HCT116 (cell line): ENCODE measurements at regions not wholly inside any gene's neighbourhood (a gene's known extent, or its start where the extent isn't known, plus 50 kb on each side); places are given as distances from the start of the nearest gene placed in this dataset.

Experiments
- EGR1 ChIP-seq: IDR thresholded peaks from 2 replicates; pipeline ENCODE4 v1.6.1; 2012; ENCODE audit warnings: low read depth
- EZH2 ChIP-seq: fragments of 200-600 bp; sonication (generic); IDR thresholded peaks from 2 replicates; pipeline ENCODE4 v1.6.1; 2017; ENCODE audit warnings: antibody characterized with exemption, mixed run types
- EZH2phosphoT487 ChIP-seq: fragments of 200-600 bp; IDR thresholded peaks from 2 replicates; pipeline ENCODE4 v1.6.1; 2018; ENCODE audit warnings: antibody characterized with exemption, borderline replicate concordance
- JUND ChIP-seq: IDR thresholded peaks from 2 replicates; pipeline ENCODE4 v1.6.1; 2012
- POLR2A ChIP-seq: IDR thresholded peaks from 2 replicates; pipeline ENCODE4 v1.7.0; 2011; ENCODE audit warnings: borderline replicate concordance; ENCODE audit not compliant: insufficient read depth, insufficient read length; ENCODE audit errors: extremely low read depth
- POLR2AphosphoS5 ChIP-seq: IDR thresholded peaks from 2 replicates; pipeline ENCODE4 v1.6.1; 2011; ENCODE audit warnings: mild to moderate bottlenecking, low read depth, low read length, moderate library complexity
- YY1 ChIP-seq: IDR thresholded peaks from 2 replicates; pipeline ENCODE4 v1.6.1; 2011; ENCODE audit warnings: low read length, low read depth, moderate library complexity, mild to moderate bottlenecking; ENCODE audit not compliant: insufficient replicate concordance; ENCODE audit errors: extremely low read depth
- ZNF274 ChIP-seq: fragments of 200-500 bp; sonication (Bioruptor generic); IDR thresholded peaks from 2 replicates; pipeline ENCODE4 v1.6.1; 2014; ENCODE audit warnings: mild to moderate bottlenecking, low read depth, low read length, inconsistent platforms
- TF ChIP-seq, protein P1 (sequence below), 3 experiments: fragments of 200-600 bp in 1 of 3; sonication (generic) in 1 of 3; IDR thresholded peaks in 2 of 3; conservative IDR thresholded peaks in 1 of 3; 2 replicates each; pipeline ENCODE4 v1.5.1; 2012 to 2017; ENCODE audit warnings: low read depth in 2 of 3, low read length in 2 of 3, antibody characterized with exemption in 1 of 3, borderline replicate concordance in 1 of 3, control low read depth in 1 of 3, mild to moderate bottlenecking in 1 of 3, mixed read lengths in 1 of 3, mixed run types in 1 of 3, moderate library complexity in 1 of 3; ENCODE audit not compliant: insufficient read depth in 1 of 3

DNA sequence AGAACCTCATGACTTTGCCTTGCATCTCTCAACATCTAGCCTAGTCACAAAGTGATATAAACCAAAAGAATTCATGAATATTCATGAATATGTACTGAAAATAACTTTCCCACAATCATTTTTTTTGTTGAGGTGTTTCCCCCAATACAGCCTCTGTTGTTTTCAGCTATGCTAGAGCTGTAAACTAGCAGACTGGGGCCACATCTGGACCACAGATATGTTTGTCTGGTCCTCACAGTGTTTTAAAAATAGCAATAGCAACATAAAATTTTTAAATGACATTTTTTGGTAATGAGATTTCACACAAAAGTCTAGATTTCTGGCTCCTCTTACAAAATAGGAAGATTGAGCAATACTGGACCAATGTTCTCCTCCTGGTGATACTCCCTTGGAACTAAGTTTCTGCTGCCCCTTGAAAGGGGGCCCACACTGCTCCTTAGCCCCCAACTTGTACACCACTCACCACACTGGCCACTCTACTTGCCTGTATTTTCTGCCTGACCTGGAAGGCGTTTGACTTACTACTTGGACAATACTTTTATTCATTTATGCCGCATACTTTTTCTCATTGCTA is 81.2 kb downstream of the BMP4 start:
- TF ChIP-seq, protein P1, sequence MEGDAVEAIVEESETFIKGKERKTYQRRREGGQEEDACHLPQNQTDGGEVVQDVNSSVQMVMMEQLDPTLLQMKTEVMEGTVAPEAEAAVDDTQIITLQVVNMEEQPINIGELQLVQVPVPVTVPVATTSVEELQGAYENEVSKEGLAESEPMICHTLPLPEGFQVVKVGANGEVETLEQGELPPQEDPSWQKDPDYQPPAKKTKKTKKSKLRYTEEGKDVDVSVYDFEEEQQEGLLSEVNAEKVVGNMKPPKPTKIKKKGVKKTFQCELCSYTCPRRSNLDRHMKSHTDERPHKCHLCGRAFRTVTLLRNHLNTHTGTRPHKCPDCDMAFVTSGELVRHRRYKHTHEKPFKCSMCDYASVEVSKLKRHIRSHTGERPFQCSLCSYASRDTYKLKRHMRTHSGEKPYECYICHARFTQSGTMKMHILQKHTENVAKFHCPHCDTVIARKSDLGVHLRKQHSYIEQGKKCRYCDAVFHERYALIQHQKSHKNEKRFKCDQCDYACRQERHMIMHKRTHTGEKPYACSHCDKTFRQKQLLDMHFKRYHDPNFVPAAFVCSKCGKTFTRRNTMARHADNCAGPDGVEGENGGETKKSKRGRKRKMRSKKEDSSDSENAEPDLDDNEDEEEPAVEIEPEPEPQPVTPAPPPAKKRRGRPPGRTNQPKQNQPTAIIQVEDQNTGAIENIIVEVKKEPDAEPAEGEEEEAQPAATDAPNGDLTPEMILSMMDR (IDR thresholded peaks at IDR 0.05 in 2 of 3, conservative IDR thresholded peaks at IDR 0.05 in 1 of 3; ENCODE audit: borderline replicate concordance in 1 of 3, insufficient read depth in 1 of 3, low read depth in 2 of 3, low read length in 2 of 3) = no peak
- TF ChIP-seq EZH2phosphoT487 (no peak), ZNF274 (no peak), POLR2AphosphoS5 (no peak), EGR1 (no peak), POLR2A (no peak), JUND (no peak), YY1 (no peak), EZH2 (no peak)
